HEK293 (cell line): ENCODE measurements at regions not wholly inside any gene's neighbourhood (a gene's known extent, or its start where the extent isn't known, plus 50 kb on each side); places are given as distances from the start of the nearest gene placed in this dataset.

Experiments used
- CTCF ChIP-seq: fragments of 450-650 bp; formaldehyde crosslinking; IDR thresholded peaks from 2 replicates; pipeline ENCODE4 v1.5.1; 2016; ENCODE audit warnings: missing biosample characterization, missing genetic modification characterization
- ELK4 ChIP-seq: IDR thresholded peaks from 2 replicates; pipeline ENCODE4 v1.6.1; 2011; ENCODE audit warnings: mild to moderate bottlenecking, low read depth, low read length, borderline replicate concordance
- PATZ1 ChIP-seq: fragments of 450-650 bp; formaldehyde crosslinking; IDR thresholded peaks from 2 replicates; pipeline ENCODE4 v1.5.1; 2016; ENCODE audit warnings: missing biosample characterization, missing genetic modification characterization
- REST ChIP-seq: fragments of 450-650 bp; formaldehyde crosslinking; IDR thresholded peaks from 2 replicates; pipeline ENCODE4 v1.5.1; 2016; ENCODE audit warnings: missing biosample characterization, missing genetic modification characterization
- ZBTB7A ChIP-seq: fragments of 450-650 bp; formaldehyde crosslinking; IDR thresholded peaks from 2 replicates; pipeline ENCODE4 v1.5.1; 2016; ENCODE audit warnings: low read depth, missing biosample characterization, missing genetic modification characterization
- ZNF146 ChIP-seq: fragments of 450-650 bp; formaldehyde crosslinking; IDR thresholded peaks from 2 replicates; pipeline ENCODE4 v1.5.1; 2016; ENCODE audit warnings: missing biosample characterization, missing genetic modification characterization
- ZNF175 ChIP-seq: fragments of 450-650 bp; formaldehyde crosslinking; IDR thresholded peaks from 2 replicates; pipeline ENCODE4 v1.5.1; 2016; ENCODE audit warnings: missing biosample characterization, missing genetic modification characterization
- ZNF274 ChIP-seq, 2 experiments: fragments of 200-500 bp in 1 of 2; fragments of 450-650 bp in 1 of 2; sonication (Bioruptor generic) in 1 of 2; formaldehyde crosslinking in 1 of 2; IDR thresholded peaks; 2 replicates each; pipeline versions ENCODE4 v1.5.1 to v1.6.1; 2014 to 2016; ENCODE audit warnings: borderline replicate concordance in 1 of 2, inconsistent platforms in 1 of 2, low read length in 1 of 2, missing biosample characterization in 1 of 2, missing genetic modification characterization in 1 of 2
- ZNF311 ChIP-seq: fragments of 450-650 bp; formaldehyde crosslinking; IDR thresholded peaks from 2 replicates; pipeline ENCODE4 v1.5.1; 2017; ENCODE audit warnings: missing biosample characterization, missing genetic modification characterization, borderline replicate concordance
- ZNF521 ChIP-seq: fragments of 450-650 bp; formaldehyde crosslinking; IDR thresholded peaks from 2 replicates; pipeline ENCODE4 v1.5.1; 2017; ENCODE audit warnings: missing biosample characterization, mild to moderate bottlenecking, missing genetic modification characterization
- ZNF549 ChIP-seq: fragments of 450-650 bp; IDR thresholded peaks from 2 replicates; pipeline ENCODE4 v1.5.1; 2018; ENCODE audit warnings: missing biosample characterization, missing genetic modification characterization, mild to moderate bottlenecking, inconsistent platforms, moderate library complexity
- ZNF621 ChIP-seq: fragments of 450-650 bp; formaldehyde crosslinking; IDR thresholded peaks from 2 replicates; pipeline ENCODE4 v1.5.1; 2017; ENCODE audit warnings: missing biosample characterization, missing genetic modification characterization
- ZNF785 ChIP-seq: fragments of 450-650 bp; formaldehyde crosslinking; IDR thresholded peaks from 2 replicates; pipeline ENCODE4 v1.5.1; 2016; ENCODE audit warnings: missing biosample characterization, missing genetic modification characterization
- ZNF791 ChIP-seq: fragments of 450-650 bp; formaldehyde crosslinking; IDR thresholded peaks from 2 replicates; pipeline ENCODE4 v1.5.1; 2016; ENCODE audit warnings: missing biosample characterization, missing genetic modification characterization

- TF ChIP-seq ZNF549 (tag by site-specific recombination) = no peak
- no peak for TF ChIP-seq ZNF175
- no peak for TF ChIP-seq ZNF146 (tag by site-specific recombination)
- TF ChIP-seq ZNF521 (tag by site-specific recombination) = no peak
- TF ChIP-seq ELK4 = no peak
- no peak for TF ChIP-seq CTCF (tag by site-specific recombination)
- no peak for TF ChIP-seq ZNF785 (tag by site-specific recombination)
- TF ChIP-seq ZNF621 (tag by site-specific recombination) = no peak
- TF ChIP-seq ZBTB7A (tag by site-specific recombination) = no peak
- TF ChIP-seq PATZ1 (tag by site-specific recombination) = no peak
- no peak for TF ChIP-seq ZNF274 (IDR thresholded peaks at IDR 0.05; ENCODE audit: low read length)
- no peak for TF ChIP-seq ZNF274 (tag by site-specific recombination; IDR thresholded peaks at IDR 0.05; ENCODE audit: borderline replicate concordance)
- TF ChIP-seq ZNF311 (tag by site-specific recombination) = no peak
- no peak for TF ChIP-seq ZNF791 (tag by site-specific recombination)
- no peak for TF ChIP-seq REST
These were observed 108.1 kb downstream of the LITAF start for GRCh38 chr16:11478431-11479119.
